ENCODE measurements at regions not wholly inside any gene's neighbourhood (a gene's known extent, or its start where the extent isn't known, plus 50 kb on each side); places are given as distances from the start of the nearest gene placed in this dataset.

DNA sequence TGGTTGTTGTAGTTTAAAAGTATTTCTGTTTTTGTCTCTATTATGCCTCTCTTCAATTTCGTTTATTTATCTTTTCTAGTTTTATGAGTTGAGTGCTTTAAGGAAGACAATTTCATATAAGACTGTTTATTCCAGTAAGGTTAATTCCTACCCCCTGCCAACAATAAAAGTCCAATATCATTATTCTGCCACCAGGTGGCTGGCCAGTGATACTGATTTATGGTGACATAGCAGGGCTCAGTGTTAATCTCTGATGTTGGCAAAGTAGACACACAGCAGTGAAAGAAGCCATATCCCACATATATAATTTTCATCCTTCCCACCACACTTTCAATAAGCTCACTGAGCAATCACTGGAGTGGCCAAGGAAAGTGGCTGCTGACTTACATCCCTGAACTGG is 69.0 kb upstream of the BMP4 start:
- ChIA-PET CTCF (ENCODE audit: partially characterized antibody) (interaction anchor here (2.0 kb wide), 1 partner anchor 25 kb away, joined by 5 read pairs; no protein-coding TSS in a partner anchor), POLR2A (ENCODE audit: partially characterized antibody) (no interaction called here)
- no peaks in the 10 kb centered on the region for H3K36me3 ChIP-seq (ENCODE audit: control insufficient read depth in 2 of 4, insufficient read depth in 4 of 4, low read length in 3 of 4)
- no peak overlapping the region for H2BK5ac ChIP-seq (ENCODE audit: low read depth, low read length)
- no peaks in the 10 kb centered on the region for H3K79me1 ChIP-seq (ENCODE audit: low read depth, low read length)
- H3K14ac ChIP-seq (ENCODE audit: insufficient read length) = no peak overlapping the region
- H2BK20ac ChIP-seq (ENCODE audit: low read length) = no peak overlapping the region
- no peak overlapping the region for H3K9ac ChIP-seq (replicated peaks in 1 of 4; ENCODE audit: extremely low read depth in 1 of 4, low read depth in 3 of 4, low read length in 3 of 4)
- H4K91ac ChIP-seq (replicated peaks; ENCODE audit: insufficient read length, low read length) = no peak overlapping the region
- no peak overlapping the region for H2AFZ ChIP-seq (ENCODE audit: low read length)
- H3K9me3 ChIP-seq (ENCODE audit: insufficient read depth in 2 of 2, low read depth in 1 of 2, low read length in 1 of 2) = peaks cover 0 to 2% of the 10 kb centered on the region in 2 experiments; a peak in 1 of 4 replicates
- no peaks in the 10 kb centered on the region for H4K20me1 ChIP-seq (replicated peaks in 1 of 2; ENCODE audit: control insufficient read depth in 1 of 2, insufficient read depth in 2 of 2, low read length in 2 of 2)
- WGBS, 2 experiments (ENCODE audit: extremely low coverage in 1 of 2, insufficient coverage in 1 of 2, insufficient read length in 1 of 2, insufficient replicate concordance in 2 of 2, low coverage in 1 of 2, low lambda C conversion rate in 2 of 2, missing lambda C conversion rate in 1 of 2) = 81% methylated on average over 1 of the region's 1 CpG; no CpG with 5 or more reads in 1 of the 2 experiments
- no peak overlapping the region for H3K4ac ChIP-seq (replicated peaks; ENCODE audit: insufficient read length, low read depth, low read length)
- FAIRE-seq (no peak), DNase-seq (ENCODE audit: low read depth in 1 of 2, low spot score in 2 of 2) (no peak)
- H3K18ac ChIP-seq (ENCODE audit: extremely low read depth, low read length) = no peak overlapping the region
- no peak overlapping the region for H2AK5ac ChIP-seq (ENCODE audit: low read depth, low read length)
- no peaks in the 10 kb centered on the region for H3K27me3 ChIP-seq (replicated peaks in 1 of 4; ENCODE audit: control insufficient read depth in 3 of 4, extremely low read depth in 1 of 4, insufficient read depth in 3 of 4, low read length in 3 of 4)
- no peak overlapping the region for H3K23ac ChIP-seq (ENCODE audit: insufficient read length)
- H3K4me2 ChIP-seq (ENCODE audit: insufficient read depth in 1 of 2, low read depth in 2 of 2, low read length in 2 of 2) = no peak overlapping the region
- no peak overlapping the region for H2BK120ac ChIP-seq (replicated peaks; ENCODE audit: low read depth, low read length)
- no peak overlapping the region for H2BK12ac ChIP-seq (ENCODE audit: low read depth, low read length)
- no peak overlapping the region for H2BK15ac ChIP-seq (ENCODE audit: low read length)
- no peak overlapping the region for H4K8ac ChIP-seq (ENCODE audit: extremely low read depth, insufficient read depth, low read length)
- no peaks in the 10 kb centered on the region for H3K79me2 ChIP-seq (ENCODE audit: control insufficient read depth in 1 of 2, insufficient read depth in 2 of 2, low read length in 2 of 2)
- H4K5ac ChIP-seq (ENCODE audit: insufficient read length, low read depth, low read length) = no peak overlapping the region
- no peak overlapping the region for H3K56ac ChIP-seq (replicated peaks; ENCODE audit: insufficient read length, low read depth, low read length)
- H3K23me2 ChIP-seq (ENCODE audit: low read depth, low read length) = no peaks in the 10 kb centered on the region
- no peaks in the 10 kb centered on the region for H3K4me1 ChIP-seq (replicated peaks in 1 of 4; ENCODE audit: control insufficient read depth in 3 of 4, insufficient read depth in 4 of 4, low read length in 3 of 4)
- no peak overlapping the region for H3K4me3 ChIP-seq (ENCODE audit: extremely low read depth in 1 of 4, insufficient read depth in 2 of 4, low read depth in 3 of 4, low read length in 4 of 4)
- no peak overlapping the region for H3K27ac ChIP-seq (ENCODE audit: low read depth, low read length)
- TF ChIP-seq CTBP2 (IDR thresholded peaks at IDR 0.05; ENCODE audit: borderline replicate concordance, insufficient read depth, insufficient read length, low read length) = no peak
- TF ChIP-seq, protein P1, sequence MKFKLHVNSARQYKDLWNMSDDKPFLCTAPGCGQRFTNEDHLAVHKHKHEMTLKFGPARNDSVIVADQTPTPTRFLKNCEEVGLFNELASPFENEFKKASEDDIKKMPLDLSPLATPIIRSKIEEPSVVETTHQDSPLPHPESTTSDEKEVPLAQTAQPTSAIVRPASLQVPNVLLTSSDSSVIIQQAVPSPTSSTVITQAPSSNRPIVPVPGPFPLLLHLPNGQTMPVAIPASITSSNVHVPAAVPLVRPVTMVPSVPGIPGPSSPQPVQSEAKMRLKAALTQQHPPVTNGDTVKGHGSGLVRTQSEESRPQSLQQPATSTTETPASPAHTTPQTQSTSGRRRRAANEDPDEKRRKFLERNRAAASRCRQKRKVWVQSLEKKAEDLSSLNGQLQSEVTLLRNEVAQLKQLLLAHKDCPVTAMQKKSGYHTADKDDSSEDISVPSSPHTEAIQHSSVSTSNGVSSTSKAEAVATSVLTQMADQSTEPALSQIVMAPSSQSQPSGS (IDR thresholded peaks at IDR 0.05; ENCODE audit: low read length) = no peak
- TF ChIP-seq KDM1A (IDR thresholded peaks at IDR 0.05; ENCODE audit: borderline replicate concordance, low read length) = no peak
- TF ChIP-seq GTF2F1 (IDR thresholded peaks at IDR 0.05; ENCODE audit: borderline replicate concordance, low read depth, low read length) = no peak
- TF ChIP-seq SRF (IDR thresholded peaks at IDR 0.05; ENCODE audit: low read depth, low read length) = no peak
- no peak for TF ChIP-seq ASH2L (IDR thresholded peaks at IDR 0.05; ENCODE audit: low read length)
- TF ChIP-seq, protein P2, sequence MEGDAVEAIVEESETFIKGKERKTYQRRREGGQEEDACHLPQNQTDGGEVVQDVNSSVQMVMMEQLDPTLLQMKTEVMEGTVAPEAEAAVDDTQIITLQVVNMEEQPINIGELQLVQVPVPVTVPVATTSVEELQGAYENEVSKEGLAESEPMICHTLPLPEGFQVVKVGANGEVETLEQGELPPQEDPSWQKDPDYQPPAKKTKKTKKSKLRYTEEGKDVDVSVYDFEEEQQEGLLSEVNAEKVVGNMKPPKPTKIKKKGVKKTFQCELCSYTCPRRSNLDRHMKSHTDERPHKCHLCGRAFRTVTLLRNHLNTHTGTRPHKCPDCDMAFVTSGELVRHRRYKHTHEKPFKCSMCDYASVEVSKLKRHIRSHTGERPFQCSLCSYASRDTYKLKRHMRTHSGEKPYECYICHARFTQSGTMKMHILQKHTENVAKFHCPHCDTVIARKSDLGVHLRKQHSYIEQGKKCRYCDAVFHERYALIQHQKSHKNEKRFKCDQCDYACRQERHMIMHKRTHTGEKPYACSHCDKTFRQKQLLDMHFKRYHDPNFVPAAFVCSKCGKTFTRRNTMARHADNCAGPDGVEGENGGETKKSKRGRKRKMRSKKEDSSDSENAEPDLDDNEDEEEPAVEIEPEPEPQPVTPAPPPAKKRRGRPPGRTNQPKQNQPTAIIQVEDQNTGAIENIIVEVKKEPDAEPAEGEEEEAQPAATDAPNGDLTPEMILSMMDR (IDR thresholded peaks at IDR 0.05; ENCODE audit: control extremely low read depth in 1 of 3, insufficient read depth in 1 of 3, low read depth in 1 of 3, low read length in 3 of 3) = peak in 1 of 3 experiments; percentile 22; a peak in 1 of 4 replicates
- no peak for TF ChIP-seq CEBPB (IDR thresholded peaks at IDR 0.05; ENCODE audit: low read depth, low read length)
- peak; percentile 32 to 46 for TF ChIP-seq RAD21 (IDR thresholded peaks at IDR 0.05 in 1 of 2, conservative IDR thresholded peaks at IDR 0.05 in 1 of 2; ENCODE audit: low read depth in 2 of 2, low read length in 2 of 2)
- no peak for TF ChIP-seq KDM5A (IDR thresholded peaks at IDR 0.05; ENCODE audit: low read length)
